DMS79 (cell line): ENCODE measurements at regions not wholly inside any gene's neighbourhood (a gene's known extent, or its start where the extent isn't known, plus 50 kb on each side); places are given as distances from the start of the nearest gene placed in this dataset.

Experiments used
- DNase-seq: peaks from one replicate; lab custom pipeline; 2025; lab: John Stamatoyannopoulos, UW

- no peak for DNase-seq
Measured at GRCh38 chr10:29069941-29070340, 218.9 kb upstream of the LYZL1 start.

GRCh38 chr10:29078919-29079318 is 210.0 kb upstream of the LYZL1 start:
- DNase-seq, result peak; percentile 79

- DNase-seq, result no peak
Measured at GRCh38 chr10:29081231-29081630, 207.6 kb upstream of the LYZL1 start.

GRCh38 chr10:29081951-29082685 is 206.8 kb upstream of the LYZL1 start:
- DNase-seq, result peak; percentile 3

- DNase-seq, result no peak
Measured at GRCh38 chr10:29083096-29083495, 205.8 kb upstream of the LYZL1 start.

GRCh38 chr10:29084681-29085307 is 204.1 kb upstream of the LYZL1 start:
- peak; percentile 49 for DNase-seq

GRCh38 chr10:29089091-29089490 is 199.8 kb upstream of the LYZL1 start:
- DNase-seq, result no peak

GRCh38 chr10:29096303-29096824 is 192.5 kb upstream of the LYZL1 start:
- DNase-seq, result no peak

- no peak for DNase-seq
Measured at GRCh38 chr10:29098423-29098822, 190.4 kb upstream of the LYZL1 start.

GRCh38 chr10:29099001-29099400 is 189.9 kb upstream of the LYZL1 start:
- DNase-seq, result no peak

- no peak for DNase-seq
Measured at GRCh38 chr10:29099415-29099814, 189.5 kb upstream of the LYZL1 start.

- no peak for DNase-seq
Measured at GRCh38 chr10:29100505-29100904, 188.4 kb upstream of the LYZL1 start.

GRCh38 chr10:29102233-29102632 is 186.6 kb upstream of the LYZL1 start:
- no peak for DNase-seq

GRCh38 chr10:29102636-29103035 is 186.2 kb upstream of the LYZL1 start:
- DNase-seq, result no peak

GRCh38 chr10:29104661-29105399 is 184.0 kb upstream of the LYZL1 start:
- DNase-seq, result no peak

GRCh38 chr10:29105516-29106215 is 183.2 kb upstream of the LYZL1 start:
- no peak for DNase-seq

- no peak for DNase-seq
Measured at GRCh38 chr10:29106287-29106686, 182.6 kb upstream of the LYZL1 start.

GRCh38 chr10:29107866-29108498 is 180.9 kb upstream of the LYZL1 start:
- no peak for DNase-seq

GRCh38 chr10:29109707-29110571 is 178.9 kb upstream of the LYZL1 start:
- no peak for DNase-seq

- no peak for DNase-seq
Measured at GRCh38 chr10:29112827-29113615, 175.8 kb upstream of the LYZL1 start.
